Stimulated activated CD4-positive, alpha-beta T cell treated with anti-CD3 and anti-CD28 coated beads, Interleukin-4, amount 100 ng/mL, for 24 hours (primary cell): ENCODE measurements at regions not wholly inside any gene's neighbourhood (a gene's known extent, or its start where the extent isn't known, plus 50 kb on each side); places are given as distances from the start of the nearest gene placed in this dataset.

Source experiments
- DNase-seq: peaks from one replicate; pipeline ENCODE4 v3.0.0-alpha.2; 2020

- DNase-seq: no peak
Observed at GRCh38 chr10:21196822-21197395, 299.8 kb upstream of the NEBL start.

GRCh38 chr10:21195252-21195651 lies 298.1 kb upstream of the NEBL start:
- DNase-seq: no peak

GRCh38 chr10:21194510-21194993 lies 297.4 kb upstream of the NEBL start:
- no peak for DNase-seq

GRCh38 chr10:21193196-21193595 lies 296.1 kb upstream of the NEBL start:
- no peak for DNase-seq

GRCh38 chr10:21191512-21191911 lies 294.4 kb upstream of the NEBL start:
- no peak for DNase-seq

- DNase-seq: no peak
Observed at GRCh38 chr10:21184984-21185383, 287.9 kb upstream of the NEBL start.

GRCh38 chr10:21184216-21184615 lies 287.1 kb upstream of the NEBL start:
- DNase-seq: no peak

- no peak for DNase-seq
Observed at GRCh38 chr10:21183025-21183424, 285.9 kb upstream of the NEBL start.

GRCh38 chr10:21181451-21181850 lies 284.3 kb upstream of the NEBL start:
- no peak for DNase-seq

- no peak for DNase-seq
Observed at GRCh38 chr10:21180604-21181003, 283.5 kb upstream of the NEBL start.

- DNase-seq: no peak
Observed at GRCh38 chr10:21176934-21177480, 279.9 kb upstream of the NEBL start.

GRCh38 chr10:21175797-21176196 lies 278.7 kb upstream of the NEBL start:
- no peak for DNase-seq

- DNase-seq: no peak
Observed at GRCh38 chr10:21174715-21175495, 277.8 kb upstream of the NEBL start.

GRCh38 chr10:21173802-21174714 lies 276.9 kb upstream of the NEBL start:
- DNase-seq: peak; percentile 11

- DNase-seq: no peak
Observed at GRCh38 chr10:21172930-21173801, 276.1 kb upstream of the NEBL start.

GRCh38 chr10:21172542-21172929 lies 275.4 kb upstream of the NEBL start:
- no peak for DNase-seq

GRCh38 chr10:21171936-21172541 lies 274.9 kb upstream of the NEBL start:
- no peak for DNase-seq

GRCh38 chr10:21171197-21171935 lies 274.3 kb upstream of the NEBL start:
- no peak for DNase-seq

GRCh38 chr10:21170216-21170615 lies 273.1 kb upstream of the NEBL start:
- no peak for DNase-seq

GRCh38 chr10:21169271-21169670 lies 272.2 kb upstream of the NEBL start:
- DNase-seq: no peak
